Prostate gland (tissue), 2 donors: ENCODE measurements at regions not wholly inside any gene's neighbourhood (a gene's known extent, or its start where the extent isn't known, plus 50 kb on each side); places are given as distances from the start of the nearest gene placed in this dataset.

Experiments
- DNase-seq: peaks from one replicate; pipeline ENCODE4 v3.0.0-alpha.2; 2019; ENCODE audit warnings: low spot score
- H3K27ac ChIP-seq, 2 donors: fragments of 200-600 bp; sonication (generic); 2 replicates each; pipeline ENCODE4 v1.5.1; 2017 to 2019
- H3K27me3 ChIP-seq: fragments of 200-600 bp; sonication (generic); replicated peaks from 2 replicates; pipeline ENCODE4 v1.5.1; 2019; ENCODE audit not compliant: insufficient read depth
- H3K36me3 ChIP-seq, 2 donors: fragments of 200-600 bp; sonication (generic); 1 replicate in 1 of 2; 2 replicates in 1 of 2; pipeline versions ENCODE4 v1.5.1 to v1.8.1; 2017 to 2019
- H3K4me1 ChIP-seq: fragments of 200-600 bp; sonication (generic); replicated peaks from 2 replicates; pipeline ENCODE4 v1.5.1; 2019
- H3K4me3 ChIP-seq, 2 donors: fragments of 200-600 bp; sonication (generic); 2 replicates each; pipeline ENCODE4 v1.5.1; 2017 to 2019
- H3K9me3 ChIP-seq: fragments of 200-600 bp; sonication (generic); 2 replicates; pipeline ENCODE4 v1.5.1; 2017
- POLR2A ChIP-seq: fragments of 450-650 bp; IDR thresholded peaks from one replicate; pipeline ENCODE4 v1.6.1; 2016; ENCODE audit warnings: antibody characterized with exemption, mild to moderate bottlenecking
- POLR2AphosphoS5 ChIP-seq: sonication (generic); formaldehyde crosslinking; IDR thresholded peaks from one replicate; pipeline ENCODE4 v1.6.1; 2017; ENCODE audit warnings: antibody characterized with exemption
- WGBS: methylation state at CpG from one replicate; pipeline ENCODE4 v1.1.5; 2018; 5-methylcytosine and 5-hydroxymethylcytosine counted together
- intact Hi-C: fragments of 100-400 bp; cut with DNase I; formaldehyde crosslinking; loops from one replicate; pipeline ENCODE4 v1.14.2; 2022
- TF ChIP-seq, protein P1 (sequence below), 4 experiments: fragments of 200-600 bp in 2 of 4; fragments of 450-650 bp in 2 of 4; sonication (generic) in 2 of 4; IDR thresholded peaks; 1 replicate in 3 of 4; 2 replicates in 1 of 4; pipeline ENCODE4 v1.5.1; 2016 to 2019; ENCODE audit warnings: antibody characterized with exemption in 4 of 4, mild to moderate bottlenecking in 2 of 4, moderate library complexity in 2 of 4

- Histone ChIP-seq H3K9me3 (no peaks in the 10 kb centered on the region), H3K36me3 (no peaks in the 10 kb centered on the region), H3K4me3 (no peak overlapping the region), H3K27me3 (no peaks in the 10 kb centered on the region), H3K4me1 (peaks cover 10% of the 10 kb centered on the region), H3K27ac (no peak overlapping the region)
- no peak for TF ChIP-seq POLR2AphosphoS5
- TF ChIP-seq, protein P1, sequence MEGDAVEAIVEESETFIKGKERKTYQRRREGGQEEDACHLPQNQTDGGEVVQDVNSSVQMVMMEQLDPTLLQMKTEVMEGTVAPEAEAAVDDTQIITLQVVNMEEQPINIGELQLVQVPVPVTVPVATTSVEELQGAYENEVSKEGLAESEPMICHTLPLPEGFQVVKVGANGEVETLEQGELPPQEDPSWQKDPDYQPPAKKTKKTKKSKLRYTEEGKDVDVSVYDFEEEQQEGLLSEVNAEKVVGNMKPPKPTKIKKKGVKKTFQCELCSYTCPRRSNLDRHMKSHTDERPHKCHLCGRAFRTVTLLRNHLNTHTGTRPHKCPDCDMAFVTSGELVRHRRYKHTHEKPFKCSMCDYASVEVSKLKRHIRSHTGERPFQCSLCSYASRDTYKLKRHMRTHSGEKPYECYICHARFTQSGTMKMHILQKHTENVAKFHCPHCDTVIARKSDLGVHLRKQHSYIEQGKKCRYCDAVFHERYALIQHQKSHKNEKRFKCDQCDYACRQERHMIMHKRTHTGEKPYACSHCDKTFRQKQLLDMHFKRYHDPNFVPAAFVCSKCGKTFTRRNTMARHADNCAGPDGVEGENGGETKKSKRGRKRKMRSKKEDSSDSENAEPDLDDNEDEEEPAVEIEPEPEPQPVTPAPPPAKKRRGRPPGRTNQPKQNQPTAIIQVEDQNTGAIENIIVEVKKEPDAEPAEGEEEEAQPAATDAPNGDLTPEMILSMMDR (IDR thresholded peaks at IDR 0.05) = no peak
- TF ChIP-seq POLR2A = no peak
- DNase-seq = no peak
- intact Hi-C loops = no loop called here
- 82% methylated on average over 5 of the region's 5 CpGs for WGBS
These were observed 82.2 kb upstream of the GRK3 start for GRCh38 chr22:25482091-25482760.

- H3K36me3 ChIP-seq = no peaks in the 10 kb centered on the region
- H3K4me3 ChIP-seq = no peak overlapping the region
- H3K27me3 ChIP-seq = no peaks in the 10 kb centered on the region
- TF ChIP-seq POLR2AphosphoS5 = peak; percentile 41
- TF ChIP-seq, protein P1 (IDR thresholded peaks at IDR 0.05) = no peak
- peaks cover 9% of the 10 kb centered on the region for H3K4me1 ChIP-seq
- peak; percentile 63 for DNase-seq
- no peak overlapping the region for H3K27ac ChIP-seq
- WGBS = 30% methylated on average over 3 of the region's 3 CpGs
- intact Hi-C loops = no loop called here
- H3K9me3 ChIP-seq = no peaks in the 10 kb centered on the region
These were observed 81.4 kb upstream of the GRK3 start for GRCh38 chr22:25482868-25483639.

GRCh38 chr22:25483931-25484330 is 80.5 kb upstream of the GRK3 start:
- no peaks in the 10 kb centered on the region for H3K9me3 ChIP-seq
- TF ChIP-seq POLR2AphosphoS5 = no peak
- TF ChIP-seq, protein P1 (IDR thresholded peaks at IDR 0.05) = no peak
- no peak for TF ChIP-seq POLR2A
- intact Hi-C loops = no loop called here
- H3K4me1 ChIP-seq = no peaks in the 10 kb centered on the region
- H3K27ac ChIP-seq = no peak overlapping the region
- H3K4me3 ChIP-seq = no peak overlapping the region
- no peaks in the 10 kb centered on the region for H3K27me3 ChIP-seq
- WGBS = 56% methylated on average over 1 of the region's 1 CpG
- no peak for DNase-seq
- no peaks in the 10 kb centered on the region for H3K36me3 ChIP-seq

DNA sequence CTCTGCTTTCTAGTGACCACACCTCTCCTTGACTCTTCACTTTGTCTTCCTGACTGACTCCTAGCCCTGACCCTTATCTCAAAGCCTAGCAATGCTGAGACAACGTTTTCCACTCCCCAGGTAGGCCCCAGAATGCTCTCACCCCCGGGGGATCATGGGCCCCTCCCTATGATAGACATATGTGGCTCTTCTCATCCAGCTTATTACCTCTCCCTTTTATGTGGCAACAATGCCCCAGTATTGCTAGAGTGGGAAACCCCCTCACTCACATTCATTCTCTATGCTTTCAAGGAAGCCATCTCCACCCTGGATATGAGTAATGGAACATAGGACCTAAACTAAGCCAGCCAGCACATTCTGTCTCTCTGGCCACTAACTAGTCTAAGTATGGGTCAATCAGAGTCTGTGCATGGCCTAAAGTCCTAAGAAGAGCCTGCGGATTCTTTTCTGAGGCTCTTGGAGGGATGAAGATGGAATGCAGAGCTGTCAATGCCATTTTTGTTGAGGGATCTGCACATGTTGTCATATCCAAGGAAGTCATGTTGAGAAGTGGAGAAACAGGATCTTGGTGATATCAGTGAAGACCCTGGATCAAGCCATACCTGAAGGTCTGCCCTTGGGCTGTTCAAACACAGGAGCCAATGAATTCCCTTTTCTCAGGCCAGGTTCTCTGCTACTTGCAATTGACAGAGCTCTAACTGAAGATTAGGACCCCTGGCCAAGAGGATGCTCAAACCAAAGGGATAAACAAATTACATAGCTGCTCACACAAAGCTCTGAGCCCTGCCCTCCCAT is 79.8 kb upstream of the GRK3 start:
- WGBS = 89% methylated on average over 3 of the region's 3 CpGs
- no peaks in the 10 kb centered on the region for H3K4me1 ChIP-seq
- H3K27ac ChIP-seq = no peak overlapping the region
- TF ChIP-seq POLR2A = no peak
- TF ChIP-seq, protein P1 (IDR thresholded peaks at IDR 0.05) = no peak
- TF ChIP-seq POLR2AphosphoS5 = no peak
- H3K36me3 ChIP-seq = no peaks in the 10 kb centered on the region
- no peaks in the 10 kb centered on the region for H3K27me3 ChIP-seq
- H3K4me3 ChIP-seq = no peak overlapping the region
- no peak for DNase-seq
- H3K9me3 ChIP-seq = no peaks in the 10 kb centered on the region
- intact Hi-C loops = no loop called here
